ENCODE measurements at regions not wholly inside any gene's neighbourhood (a gene's known extent, or its start where the extent isn't known, plus 50 kb on each side); places are given as distances from the start of the nearest gene placed in this dataset.

DNA sequence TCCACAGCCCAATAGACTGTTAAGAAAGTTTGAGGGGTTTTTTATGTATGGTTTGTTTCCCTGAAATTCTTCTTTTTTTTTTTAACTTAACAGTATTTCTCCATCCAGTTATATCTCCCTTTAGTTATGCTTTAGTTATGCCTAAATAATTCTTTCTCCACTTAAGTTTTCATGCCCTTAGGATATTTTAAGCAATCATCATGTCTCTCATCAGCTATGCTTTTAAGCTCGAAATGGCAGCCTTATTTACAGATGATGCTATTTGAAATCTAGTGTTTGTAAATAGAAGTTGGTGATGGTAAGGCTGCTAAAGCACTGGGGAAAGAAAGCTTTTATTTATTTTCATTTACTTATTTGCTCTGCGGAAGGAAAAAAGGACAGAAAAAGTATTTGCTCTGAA, 439.3 kb downstream of the TFAP2B start:
- TF ChIP-seq POLR2AphosphoS5 (IDR thresholded peaks at IDR 0.05; ENCODE audit: borderline replicate concordance, low read depth, low read length) (no peak), EZH2 (IDR thresholded peaks at IDR 0.05) (no peak), FOXP2 (optimal IDR thresholded peaks at IDR 0.05; ENCODE audit: control extremely low read depth, extremely low read length, insufficient read depth) (peak; percentile 68)
